Natural killer cell (primary cell): ENCODE measurements at regions not wholly inside any gene's neighbourhood (a gene's known extent, or its start where the extent isn't known, plus 50 kb on each side); places are given as distances from the start of the nearest gene placed in this dataset.

Experiments used
- ATAC-seq, 3 donors: fragments of 150-1000 bp in 2 of 3; fragments of 200-7000 bp in 1 of 3; cut with Tn5 transposase; 1 replicate in 1 of 3; 2 replicates in 2 of 3; pipeline ENCODE4 v1.10.0; 2021; ENCODE audit warnings: mild to moderate bottlenecking in 2 of 3, moderate library complexity in 2 of 3
- DNase-seq, 2 donors: peaks; one replicate each; pipeline versions ENCODE4 v3.0.0 to v3.0.0-alpha.2; 2013 to 2021; ENCODE audit warnings: mixed read lengths in 1 of 2
- H3K27ac ChIP-seq: one replicate; pipeline ENCODE4 v1.5.1; 2013; ENCODE audit warnings: mild to moderate bottlenecking, low read length
- H3K27me3 ChIP-seq: one replicate; pipeline ENCODE4 v1.6.1; 2013; ENCODE audit warnings: low read length; ENCODE audit not compliant: control insufficient read depth, insufficient read depth
- H3K36me3 ChIP-seq: one replicate; pipeline ENCODE4 v1.6.1; 2013; ENCODE audit warnings: low read length; ENCODE audit not compliant: control insufficient read depth, insufficient read depth
- H3K4me1 ChIP-seq: one replicate; pipeline ENCODE4 v1.6.1; 2013; ENCODE audit warnings: low read length; ENCODE audit not compliant: control insufficient read depth, insufficient read depth
- H3K4me3 ChIP-seq: one replicate; pipeline ENCODE4 v1.5.1; 2013; ENCODE audit warnings: low read length
- H3K9me3 ChIP-seq: one replicate; pipeline ENCODE4 v1.6.1; 2013; ENCODE audit warnings: low read length; ENCODE audit not compliant: control insufficient read depth, insufficient read depth
- H3K27ac Mint-ChIP-seq, 2 donors: one replicate each; pipeline ENCODE4 v1.8.0; 2022; ENCODE audit warnings: mild to moderate bottlenecking in 2 of 2, mixed read lengths in 2 of 2, moderate library complexity in 1 of 2
- H3K27me3 Mint-ChIP-seq, 2 donors: one replicate each; pipeline ENCODE4 v1.8.0; 2022; ENCODE audit warnings: low read depth in 2 of 2, mixed read lengths in 2 of 2
- H3K36me3 Mint-ChIP-seq: one replicate; pipeline ENCODE4 v1.8.0; 2022; ENCODE audit warnings: mixed read lengths
- H3K4me1 Mint-ChIP-seq, 2 donors: one replicate each; pipeline ENCODE4 v1.8.0; 2022; ENCODE audit warnings: mixed read lengths in 2 of 2
- H3K4me3 Mint-ChIP-seq: one replicate; pipeline ENCODE4 v1.8.0; 2022; ENCODE audit warnings: mild to moderate bottlenecking, moderate library complexity, mixed read lengths
- H3K9me3 Mint-ChIP-seq, 2 donors: one replicate each; pipeline ENCODE4 v1.8.0; 2022; ENCODE audit warnings: mixed read lengths in 2 of 2
- WGBS: methylation state at CpG from one replicate; pipeline ENCODE4 v1.1.7; 2013; ENCODE audit warnings: missing lambda C conversion rate; ENCODE audit not compliant: insufficient coverage; 5-methylcytosine and 5-hydroxymethylcytosine counted together
- intact Hi-C: fragments of 100-400 bp; cut with micrococcal nuclease; formaldehyde crosslinking; loops from one replicate; pipeline ENCODE4 v1.14.2; 2022
- TF ChIP-seq, protein P1 (sequence below): fragments of 200-600 bp; IDR thresholded peaks from one replicate; pipeline ENCODE4 v1.8.0; 2022; ENCODE audit warnings: antibody characterized with exemption

DNA sequence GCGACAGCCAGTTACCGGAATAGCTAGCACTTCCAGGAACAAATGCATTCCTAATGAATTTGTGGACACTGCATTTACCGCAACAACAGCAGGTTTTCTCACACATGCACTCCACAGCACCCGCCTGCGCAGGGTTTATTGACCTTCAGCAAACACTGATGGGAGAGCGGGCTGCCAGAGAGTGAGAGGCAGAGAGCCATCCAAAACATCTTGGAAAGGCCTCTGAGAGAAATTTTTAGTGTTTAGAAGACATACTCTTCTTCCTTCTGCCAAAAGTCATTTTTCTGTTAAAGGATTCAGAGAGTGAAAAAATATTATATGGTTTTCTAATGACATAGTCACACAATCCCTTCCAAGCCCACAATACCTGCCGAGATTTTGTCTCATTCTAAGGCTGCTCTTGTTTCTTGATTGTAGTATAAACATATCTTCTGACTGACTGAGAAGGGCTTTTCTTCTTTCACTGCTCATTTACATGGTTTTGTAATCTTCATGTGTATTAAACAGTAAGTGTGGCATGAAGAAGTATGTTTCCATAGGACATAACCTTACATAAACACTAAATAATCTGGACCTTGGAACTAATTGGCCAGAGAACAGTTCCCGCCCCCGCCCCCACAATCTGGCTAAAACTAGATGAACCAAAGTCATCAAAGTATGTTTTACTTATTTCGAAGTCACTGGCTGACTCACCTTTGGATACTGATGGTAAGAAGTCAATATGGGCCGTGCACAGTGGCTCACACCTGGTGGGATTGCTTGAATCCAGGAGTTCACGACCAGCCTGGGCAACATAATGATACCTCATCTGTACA, 432.5 kb upstream of the MEF2C start:
- H3K27ac ChIP-seq: no peak overlapping the region
- H3K4me1 Mint-ChIP-seq: peaks cover 26 to 28% of the 10 kb centered on the region in 2 donors
- DNase-seq (no peak), ATAC-seq (no peak)
- peaks cover 9% of the 10 kb centered on the region for H3K4me1 ChIP-seq
- 94% methylated on average over 10 of the region's 12 CpGs for WGBS
- no peak overlapping the region for H3K4me3 Mint-ChIP-seq
- no peaks in the 10 kb centered on the region for H3K36me3 ChIP-seq
- TF ChIP-seq, protein P1, sequence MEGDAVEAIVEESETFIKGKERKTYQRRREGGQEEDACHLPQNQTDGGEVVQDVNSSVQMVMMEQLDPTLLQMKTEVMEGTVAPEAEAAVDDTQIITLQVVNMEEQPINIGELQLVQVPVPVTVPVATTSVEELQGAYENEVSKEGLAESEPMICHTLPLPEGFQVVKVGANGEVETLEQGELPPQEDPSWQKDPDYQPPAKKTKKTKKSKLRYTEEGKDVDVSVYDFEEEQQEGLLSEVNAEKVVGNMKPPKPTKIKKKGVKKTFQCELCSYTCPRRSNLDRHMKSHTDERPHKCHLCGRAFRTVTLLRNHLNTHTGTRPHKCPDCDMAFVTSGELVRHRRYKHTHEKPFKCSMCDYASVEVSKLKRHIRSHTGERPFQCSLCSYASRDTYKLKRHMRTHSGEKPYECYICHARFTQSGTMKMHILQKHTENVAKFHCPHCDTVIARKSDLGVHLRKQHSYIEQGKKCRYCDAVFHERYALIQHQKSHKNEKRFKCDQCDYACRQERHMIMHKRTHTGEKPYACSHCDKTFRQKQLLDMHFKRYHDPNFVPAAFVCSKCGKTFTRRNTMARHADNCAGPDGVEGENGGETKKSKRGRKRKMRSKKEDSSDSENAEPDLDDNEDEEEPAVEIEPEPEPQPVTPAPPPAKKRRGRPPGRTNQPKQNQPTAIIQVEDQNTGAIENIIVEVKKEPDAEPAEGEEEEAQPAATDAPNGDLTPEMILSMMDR: no peak
- intact Hi-C loops: loop anchor here (10.0 kb wide), 1 partner anchor 431 kb away; the partner anchor contains the start of gene MEF2C
- H3K27me3 ChIP-seq: no peaks in the 10 kb centered on the region
- H3K27ac Mint-ChIP-seq: peak overlapping the region in 1 of 2 donors; percentile 70
- no peaks in the 10 kb centered on the region for H3K9me3 Mint-ChIP-seq
- H3K27me3 Mint-ChIP-seq: no peaks in the 10 kb centered on the region
- no peak overlapping the region for H3K4me3 ChIP-seq
- H3K9me3 ChIP-seq: no peaks in the 10 kb centered on the region
- no peaks in the 10 kb centered on the region for H3K36me3 Mint-ChIP-seq

DNA sequence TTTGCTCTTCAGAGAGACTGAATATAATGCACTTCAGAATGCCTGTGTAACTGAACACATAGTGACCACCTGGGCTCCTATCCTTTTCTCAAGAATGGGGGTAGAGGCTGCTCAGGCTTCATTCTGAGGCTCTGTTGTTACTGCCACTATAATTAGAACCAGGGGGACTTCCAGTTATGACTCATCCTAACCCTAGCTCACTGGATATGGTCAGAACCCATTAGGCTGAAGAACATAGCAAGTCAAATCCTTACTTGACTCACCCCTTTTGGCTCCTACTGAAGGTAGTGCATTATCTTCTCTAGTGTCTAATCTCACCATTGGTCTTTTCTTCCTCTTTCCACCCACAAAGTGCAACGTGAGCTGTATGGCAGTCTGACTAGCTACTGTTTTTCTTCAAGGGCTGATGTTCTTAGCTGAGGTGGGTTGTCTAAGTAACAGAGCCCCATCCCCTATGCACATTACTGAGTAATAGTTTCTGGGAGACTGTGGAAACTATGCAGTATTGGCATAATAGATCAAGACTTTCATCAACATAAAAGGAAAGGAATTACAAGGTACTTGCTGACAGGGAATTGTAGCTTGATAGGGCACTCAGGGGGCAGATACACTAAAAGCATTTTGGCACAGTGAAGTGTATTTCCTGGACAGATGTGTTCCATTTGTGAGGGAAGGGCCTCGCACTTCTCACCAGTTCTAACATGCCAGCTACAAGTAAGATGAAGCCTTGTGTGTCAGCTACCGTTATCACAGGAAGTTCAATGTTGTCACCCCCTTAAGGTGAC, 431.0 kb upstream of the MEF2C start:
- ATAC-seq: peak; percentile 84 to 92 (median 90)
- peak overlapping the region; percentile 70 to 74 for H3K27ac Mint-ChIP-seq

DNA sequence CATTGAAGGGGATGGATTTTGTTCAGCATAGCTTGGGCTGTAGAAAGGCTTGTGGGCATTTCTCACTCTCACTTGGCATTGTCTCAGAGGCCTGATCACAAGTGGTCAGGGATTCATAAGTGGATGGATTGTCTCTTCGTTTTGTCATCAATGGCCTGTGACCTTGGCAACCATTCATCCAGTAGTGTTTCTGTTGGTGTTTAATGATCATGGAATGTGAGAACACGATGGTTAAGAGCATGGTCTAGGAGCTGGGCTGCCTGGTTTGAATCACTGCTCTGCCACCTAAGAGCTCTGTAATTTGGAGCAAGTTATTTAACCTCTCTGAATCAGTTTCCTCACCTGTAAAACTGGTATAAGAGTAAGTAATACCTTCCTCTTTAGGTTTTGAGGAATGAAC, 430.1 kb upstream of the MEF2C start:
- H3K27ac ChIP-seq: peak overlapping the region; percentile 63
- WGBS: 51% methylated on average over 2 of the region's 2 CpGs
- H3K27me3 Mint-ChIP-seq: no peaks in the 10 kb centered on the region
- no peaks in the 10 kb centered on the region for H3K9me3 Mint-ChIP-seq
- TF ChIP-seq, protein P1: no peak
- H3K4me1 Mint-ChIP-seq: peaks cover 21 to 37% of the 10 kb centered on the region in 2 donors
- no peaks in the 10 kb centered on the region for H3K27me3 ChIP-seq
- no peak for DNase-seq
- no peaks in the 10 kb centered on the region for H3K9me3 ChIP-seq
- H3K27ac Mint-ChIP-seq: peak overlapping the region; percentile 70 to 74
- H3K36me3 Mint-ChIP-seq: no peaks in the 10 kb centered on the region
- intact Hi-C loops: loop anchor here (5.0 to 10.0 kb wide), 2 partner anchors 84 to 428 kb away; partner anchors contain the start of gene MEF2C
- no peak overlapping the region for H3K4me3 Mint-ChIP-seq
- H3K36me3 ChIP-seq: no peaks in the 10 kb centered on the region
- H3K4me3 ChIP-seq: no peak overlapping the region
- no peak for ATAC-seq
- peaks cover 12% of the 10 kb centered on the region for H3K4me1 ChIP-seq

More for the DNA sequence above, 431.0 kb upstream of the MEF2C start:
- TF ChIP-seq, protein P1: no peak
- Histone ChIP-seq H3K4me3 (no peak overlapping the region), H3K9me3 (no peaks in the 10 kb centered on the region), H3K27ac (peak overlapping the region; percentile 63), H3K27me3 (no peaks in the 10 kb centered on the region), H3K4me1 (peaks cover 9% of the 10 kb centered on the region), H3K36me3 (no peaks in the 10 kb centered on the region)
- Mint-ChIP-seq H3K27me3 (no peaks in the 10 kb centered on the region), H3K9me3 (no peaks in the 10 kb centered on the region), H3K36me3 (no peaks in the 10 kb centered on the region), H3K4me1 (peaks cover 21 to 30% of the 10 kb centered on the region in 2 donors), H3K4me3 (no peak overlapping the region)
- peak; percentile 6 to 32 for DNase-seq
- WGBS: 5% methylated on average over 2 of the region's 3 CpGs
- intact Hi-C loops: loop anchor here (5.0 to 10.0 kb wide), 2 partner anchors 83 to 429 kb away; partner anchors contain the start of gene MEF2C
